ENCODE measurements at regions not wholly inside any gene's neighbourhood (a gene's known extent, or its start where the extent isn't known, plus 50 kb on each side); places are given as distances from the start of the nearest gene placed in this dataset.

GRCh38 chr4:171582961-171583581 lies 230.1 kb upstream of the GALNTL6 start:
- TF ChIP-seq CTCF (IDR thresholded peaks at IDR 0.05): no peak
- no peak for TF ChIP-seq POLR2AphosphoS5 (IDR thresholded peaks at IDR 0.05)

All from breast epithelium (tissue), 3 donors.